ENCODE measurements at regions not wholly inside any gene's neighbourhood (a gene's known extent, or its start where the extent isn't known, plus 50 kb on each side); places are given as distances from the start of the nearest gene placed in this dataset.

DNA sequence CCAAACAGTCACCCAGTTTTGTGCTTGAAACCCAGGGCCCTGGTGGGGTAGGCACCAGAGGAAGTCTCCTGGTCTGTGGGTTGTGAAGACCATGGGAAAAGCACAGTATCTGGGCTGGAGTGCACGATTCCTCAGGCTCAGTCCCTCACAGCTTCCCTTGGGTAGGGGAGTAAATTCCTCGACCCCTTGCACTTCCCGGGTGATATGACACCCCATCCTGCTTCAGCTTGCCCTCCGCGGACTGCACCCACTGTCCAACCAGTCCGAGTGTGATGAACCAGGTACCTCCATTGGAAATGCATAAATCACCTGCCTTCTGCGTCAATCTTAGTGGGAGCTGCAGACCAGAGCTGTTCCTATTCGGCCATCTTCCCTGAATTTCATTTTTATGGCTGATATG, 133.9 kb upstream of the KCTD3 start:
- no peaks in the 10 kb centered on the region for H3K36me3 ChIP-seq (ENCODE audit: control insufficient read depth, insufficient read depth, low read length)
- H4K20me1 ChIP-seq (replicated peaks; ENCODE audit: control insufficient read depth, insufficient read depth, low read length), result no peaks in the 10 kb centered on the region
- H3K9me3 ChIP-seq (replicated peaks; ENCODE audit: control insufficient read depth, insufficient read depth, low read depth, low read length), result no peaks in the 10 kb centered on the region; the same call in 1 of the 2 replicates
- H3K4me1 ChIP-seq (replicated peaks in 1 of 2; ENCODE audit: control insufficient read depth in 2 of 2, insufficient read depth in 2 of 2, low read length in 2 of 2), result no peaks in the 10 kb centered on the region
- no peak overlapping the region for H2AFZ ChIP-seq (ENCODE audit: low read depth, low read length)
- ATAC-seq (no peak), FAIRE-seq (no peak), DNase-seq (ENCODE audit: extremely low read depth in 1 of 4, low spot score in 3 of 4) (no peak)
- BruUV-seq (replicated peaks), result no TSS peak
- no peak overlapping the region for H3K27ac ChIP-seq (ENCODE audit: extremely low read depth, low read depth, low read length)
- TF ChIP-seq, protein P1, sequence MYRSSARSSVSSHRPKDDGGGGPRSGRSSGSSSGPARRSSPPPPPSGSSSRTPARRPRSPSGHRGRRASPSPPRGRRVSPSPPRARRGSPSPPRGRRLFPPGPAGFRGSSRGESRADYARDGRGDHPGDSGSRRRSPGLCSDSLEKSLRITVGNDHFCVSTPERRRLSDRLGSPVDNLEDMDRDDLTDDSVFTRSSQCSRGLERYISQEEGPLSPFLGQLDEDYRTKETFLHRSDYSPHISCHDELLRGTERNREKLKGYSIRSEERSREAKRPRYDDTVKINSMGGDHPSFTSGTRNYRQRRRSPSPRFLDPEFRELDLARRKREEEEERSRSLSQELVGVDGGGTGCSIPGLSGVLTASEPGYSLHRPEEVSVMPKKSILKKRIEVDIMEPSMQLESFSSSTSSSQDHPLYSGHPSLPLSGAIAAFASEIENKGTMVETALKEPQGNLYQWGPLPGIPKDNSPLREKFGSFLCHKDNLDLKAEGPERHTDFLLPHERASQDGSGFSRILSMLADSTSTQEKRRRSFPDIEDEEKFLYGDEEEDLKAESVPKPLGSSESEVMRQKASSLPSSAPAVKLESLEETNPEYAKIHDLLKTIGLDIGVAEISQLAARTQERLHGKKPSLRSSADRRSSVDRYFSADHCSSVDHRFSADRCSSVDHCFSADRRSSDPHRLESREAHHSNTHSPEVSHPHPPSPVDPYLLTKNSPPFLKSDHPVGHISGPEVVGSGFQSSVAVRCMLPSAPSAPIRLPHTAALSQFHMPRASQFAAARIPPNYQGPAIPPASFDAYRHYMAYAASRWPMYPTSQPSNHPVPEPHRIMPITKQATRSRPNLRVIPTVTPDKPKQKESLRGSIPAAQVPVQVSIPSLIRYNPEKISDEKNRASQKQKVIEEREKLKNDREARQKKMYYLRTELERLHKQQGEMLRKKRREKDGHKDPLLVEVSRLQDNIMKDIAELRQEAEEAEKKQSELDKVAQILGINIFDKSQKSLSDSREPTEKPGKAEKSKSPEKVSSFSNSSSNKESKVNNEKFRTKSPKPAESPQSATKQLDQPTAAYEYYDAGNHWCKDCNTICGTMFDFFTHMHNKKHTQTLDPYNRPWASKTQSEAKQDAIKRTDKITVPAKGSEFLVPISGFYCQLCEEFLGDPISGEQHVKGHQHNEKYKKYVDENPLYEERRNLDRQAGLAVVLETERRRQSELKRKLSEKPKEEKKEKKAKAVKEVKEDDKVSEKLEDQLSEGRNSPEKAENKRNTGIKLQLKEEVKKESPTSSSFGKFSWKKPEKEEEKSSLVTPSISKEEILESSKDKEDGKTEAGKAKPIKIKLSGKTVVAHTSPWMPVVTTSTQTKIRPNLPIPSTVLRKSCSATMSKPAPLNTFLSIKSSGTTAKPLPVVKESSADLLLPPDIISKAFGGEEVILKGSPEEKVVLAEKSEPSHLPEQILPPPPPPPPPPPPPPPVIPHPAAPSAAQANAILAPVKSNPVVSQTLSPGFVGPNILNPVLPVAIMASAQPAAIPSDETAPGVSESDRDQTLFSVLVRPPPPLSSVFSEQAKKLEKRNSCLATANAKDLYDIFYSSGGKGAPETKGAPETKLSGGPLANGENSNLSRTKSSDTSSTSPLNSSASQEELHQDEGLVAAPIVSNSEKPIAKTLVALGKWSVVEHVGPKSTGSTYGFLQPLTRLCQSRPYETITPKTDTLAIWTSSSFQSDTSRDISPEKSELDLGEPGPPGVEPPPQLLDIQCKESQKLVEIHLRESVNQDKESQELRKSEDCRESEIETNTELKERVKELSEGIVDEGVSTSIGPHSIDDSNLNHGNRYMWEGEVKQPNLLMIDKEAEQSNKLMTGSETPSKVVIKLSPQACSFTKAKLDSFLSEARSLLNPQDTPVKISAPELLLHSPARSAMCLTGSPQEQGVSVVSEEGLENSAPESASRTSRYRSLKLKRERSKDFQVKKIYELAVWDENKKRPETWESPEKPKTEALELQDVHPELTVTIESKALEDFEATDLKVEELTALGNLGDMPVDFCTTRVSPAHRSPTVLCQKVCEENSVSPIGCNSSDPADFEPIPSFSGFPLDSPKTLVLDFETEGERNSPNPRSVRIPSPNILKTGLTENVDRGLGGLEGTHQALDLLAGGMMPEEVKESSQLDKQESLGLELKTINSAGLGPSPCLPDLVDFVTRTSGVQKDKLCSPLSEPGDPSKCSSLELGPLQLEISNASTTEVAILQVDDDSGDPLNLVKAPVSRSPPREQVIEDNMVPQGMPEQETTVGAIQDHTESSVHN (IDR thresholded peaks at IDR 0.05; ENCODE audit: borderline replicate concordance in 1 of 2, low read depth in 1 of 2), result no peak
- no peak for TF ChIP-seq ZNF57 (CRISPR knock-in tag; IDR thresholded peaks at IDR 0.05)
- TF ChIP-seq HDAC8 (tag; IDR thresholded peaks at IDR 0.05), result no peak
- TF ChIP-seq, protein P2, sequence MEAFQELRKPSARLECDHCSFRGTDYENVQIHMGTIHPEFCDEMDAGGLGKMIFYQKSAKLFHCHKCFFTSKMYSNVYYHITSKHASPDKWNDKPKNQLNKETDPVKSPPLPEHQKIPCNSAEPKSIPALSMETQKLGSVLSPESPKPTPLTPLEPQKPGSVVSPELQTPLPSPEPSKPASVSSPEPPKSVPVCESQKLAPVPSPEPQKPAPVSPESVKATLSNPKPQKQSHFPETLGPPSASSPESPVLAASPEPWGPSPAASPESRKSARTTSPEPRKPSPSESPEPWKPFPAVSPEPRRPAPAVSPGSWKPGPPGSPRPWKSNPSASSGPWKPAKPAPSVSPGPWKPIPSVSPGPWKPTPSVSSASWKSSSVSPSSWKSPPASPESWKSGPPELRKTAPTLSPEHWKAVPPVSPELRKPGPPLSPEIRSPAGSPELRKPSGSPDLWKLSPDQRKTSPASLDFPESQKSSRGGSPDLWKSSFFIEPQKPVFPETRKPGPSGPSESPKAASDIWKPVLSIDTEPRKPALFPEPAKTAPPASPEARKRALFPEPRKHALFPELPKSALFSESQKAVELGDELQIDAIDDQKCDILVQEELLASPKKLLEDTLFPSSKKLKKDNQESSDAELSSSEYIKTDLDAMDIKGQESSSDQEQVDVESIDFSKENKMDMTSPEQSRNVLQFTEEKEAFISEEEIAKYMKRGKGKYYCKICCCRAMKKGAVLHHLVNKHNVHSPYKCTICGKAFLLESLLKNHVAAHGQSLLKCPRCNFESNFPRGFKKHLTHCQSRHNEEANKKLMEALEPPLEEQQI (IDR thresholded peaks at IDR 0.05), result no peak
- TF ChIP-seq ZNF384 (IDR thresholded peaks at IDR 0.05; ENCODE audit: low read depth, low read length), result no peak
- no peak for TF ChIP-seq COPS2 (conservative IDR thresholded peaks at IDR 0.05)
- TF ChIP-seq, protein P3, sequence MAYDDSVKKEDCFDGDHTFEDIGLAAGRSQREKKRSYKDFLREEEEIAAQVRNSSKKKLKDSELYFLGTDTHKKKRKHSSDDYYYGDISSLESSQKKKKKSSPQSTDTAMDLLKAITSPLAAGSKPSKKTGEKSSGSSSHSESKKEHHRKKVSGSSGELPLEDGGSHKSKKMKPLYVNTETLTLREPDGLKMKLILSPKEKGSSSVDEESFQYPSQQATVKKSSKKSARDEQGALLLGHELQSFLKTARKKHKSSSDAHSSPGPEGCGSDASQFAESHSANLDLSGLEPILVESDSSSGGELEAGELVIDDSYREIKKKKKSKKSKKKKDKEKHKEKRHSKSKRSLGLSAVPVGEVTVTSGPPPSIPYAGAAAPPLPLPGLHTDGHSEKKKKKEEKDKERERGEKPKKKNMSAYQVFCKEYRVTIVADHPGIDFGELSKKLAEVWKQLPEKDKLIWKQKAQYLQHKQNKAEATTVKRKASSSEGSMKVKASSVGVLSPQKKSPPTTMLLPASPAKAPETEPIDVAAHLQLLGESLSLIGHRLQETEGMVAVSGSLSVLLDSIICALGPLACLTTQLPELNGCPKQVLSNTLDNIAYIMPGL (CRISPR knock-in tag; IDR thresholded peaks at IDR 0.05), result no peak
- intact Hi-C loops (cut with micrococcal nuclease), result loop anchor here (10.0 kb wide), 1 partner anchor 62 kb away; no protein-coding TSS in a partner anchor
- H3K4me3 ChIP-seq, result no peak overlapping the region
- POLR2A ChIA-PET, result no interaction called here
- in situ Hi-C loops (cut with MboI), result no loop called here
- CTCF ChIA-PET (ENCODE audit: low intra/inter-chr PET ratio), result no interaction called here
- H3K27me3 ChIP-seq (ENCODE audit: control insufficient read depth in 2 of 2, insufficient read depth in 2 of 2, low read length in 2 of 2), result no peaks in the 10 kb centered on the region
- WGBS (ENCODE audit: insufficient coverage, low coverage, missing lambda C conversion rate), result 1% methylated on average over 8 of the region's 8 CpGs
- no peak overlapping the region for H3K4me2 ChIP-seq (ENCODE audit: insufficient read depth, low read length)
- no peak overlapping the region for H3K9ac ChIP-seq (ENCODE audit: insufficient read depth in 1 of 2, low read depth in 2 of 2, low read length in 2 of 2)
- H3K79me2 ChIP-seq (ENCODE audit: control insufficient read depth, insufficient read depth, low read length), result no peaks in the 10 kb centered on the region
- no peaks in the 10 kb centered on the region for H3K9me1 ChIP-seq (ENCODE audit: control insufficient read depth, insufficient read depth, low read length)
